ENCODE measurements at regions not wholly inside any gene's neighbourhood (a gene's known extent, or its start where the extent isn't known, plus 50 kb on each side); places are given as distances from the start of the nearest gene placed in this dataset.

GRCh38 chr4:96874657-96875056 is 1034.8 kb downstream of the PDHA2 start:
- FAIRE-seq = no peak

More at GRCh38 chr4:96874657-96875056, 1034.8 kb downstream of the PDHA2 start:
- intact Hi-C loops (cut with micrococcal nuclease) = no loop called here
- no peak overlapping the region for H3K4me3 ChIP-seq (replicated peaks in 1 of 3; ENCODE audit: insufficient read depth in 1 of 3, low read depth in 1 of 3, low read length in 3 of 3)
- H3K9me1 ChIP-seq (replicated peaks; ENCODE audit: control insufficient read depth, extremely low read depth, insufficient read depth, low read length) = no peaks in the 10 kb centered on the region
- H3K4me2 ChIP-seq (ENCODE audit: insufficient read depth, low read length) = no peak overlapping the region
- no peak overlapping the region for H2AFZ ChIP-seq (ENCODE audit: low read depth, low read length)
- no TSS peak for BruUV-seq (replicated peaks)
- dilution Hi-C loops (cut with MboI; ENCODE audit: extremely low pct_ligation_motif_present, low sequenced_read_pairs) = no loop called here
- H3K36me3 ChIP-seq (ENCODE audit: control insufficient read depth in 2 of 2, extremely low read depth in 1 of 2, insufficient read depth in 2 of 2, low read length in 2 of 2) = no peaks in the 10 kb centered on the region
- H3K27me3 ChIP-seq (ENCODE audit: control insufficient read depth in 2 of 2, insufficient read depth in 2 of 2, low read length in 2 of 2) = no peaks in the 10 kb centered on the region
- DNase-seq (ENCODE audit: low read depth, low spot score) = no peak
- TF ChIP-seq EZH2 (IDR thresholded peaks at IDR 0.05; ENCODE audit: borderline replicate concordance, low read depth, low read length, severe bottlenecking) (no peak), CTCF (IDR thresholded peaks at IDR 0.05; ENCODE audit: extremely low read depth in 1 of 2, insufficient read depth in 1 of 2, low read depth in 1 of 2, low read length in 2 of 2) (no peak), GATA2 (IDR thresholded peaks at IDR 0.05; ENCODE audit: insufficient read depth, insufficient read length, low read depth, low read length) (no peak), MYC (IDR thresholded peaks at IDR 0.05; ENCODE audit: low read depth, low read length) (no peak), FOS (IDR thresholded peaks at IDR 0.05; ENCODE audit: borderline replicate concordance, insufficient read depth, low read length) (no peak), POLR2A (IDR thresholded peaks at IDR 0.05; ENCODE audit: low read depth, low read length) (no peak), POLR2AphosphoS5 (IDR thresholded peaks at IDR 0.05; ENCODE audit: insufficient read depth, low read depth, low read length) (no peak), JUN (IDR thresholded peaks at IDR 0.05; ENCODE audit: borderline replicate concordance, insufficient read depth, insufficient read length, low read depth) (no peak)
- TF ChIP-seq, protein P1, sequence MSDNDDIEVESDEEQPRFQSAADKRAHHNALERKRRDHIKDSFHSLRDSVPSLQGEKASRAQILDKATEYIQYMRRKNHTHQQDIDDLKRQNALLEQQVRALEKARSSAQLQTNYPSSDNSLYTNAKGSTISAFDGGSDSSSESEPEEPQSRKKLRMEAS (IDR thresholded peaks at IDR 0.05; ENCODE audit: insufficient read depth, insufficient read length) = no peak
- H3K4me1 ChIP-seq (ENCODE audit: control insufficient read depth, extremely low read depth, insufficient read depth, low read length) = no peaks in the 10 kb centered on the region
- H3K9me3 ChIP-seq (replicated peaks; ENCODE audit: control insufficient read depth, insufficient read depth, low read length) = peaks cover 2% of the 10 kb centered on the region
- no peaks in the 10 kb centered on the region for H3K79me2 ChIP-seq (ENCODE audit: control insufficient read depth, insufficient read depth, low read length)
- H4K20me1 ChIP-seq (replicated peaks; ENCODE audit: control insufficient read depth, extremely low read depth, insufficient read depth, low read length) = no peaks in the 10 kb centered on the region
- POLR2A ChIA-PET = no interaction called here
- CTCF ChIA-PET = no interaction called here
- H3K9ac ChIP-seq (replicated peaks; ENCODE audit: extremely low read depth, insufficient read depth, low read length) = no peak overlapping the region
- H3K27ac ChIP-seq (ENCODE audit: insufficient read depth, low read depth, low read length) = no peak overlapping the region
